ENCODE measurements at regions not wholly inside any gene's neighbourhood (a gene's known extent, or its start where the extent isn't known, plus 50 kb on each side); places are given as distances from the start of the nearest gene placed in this dataset.

DNA sequence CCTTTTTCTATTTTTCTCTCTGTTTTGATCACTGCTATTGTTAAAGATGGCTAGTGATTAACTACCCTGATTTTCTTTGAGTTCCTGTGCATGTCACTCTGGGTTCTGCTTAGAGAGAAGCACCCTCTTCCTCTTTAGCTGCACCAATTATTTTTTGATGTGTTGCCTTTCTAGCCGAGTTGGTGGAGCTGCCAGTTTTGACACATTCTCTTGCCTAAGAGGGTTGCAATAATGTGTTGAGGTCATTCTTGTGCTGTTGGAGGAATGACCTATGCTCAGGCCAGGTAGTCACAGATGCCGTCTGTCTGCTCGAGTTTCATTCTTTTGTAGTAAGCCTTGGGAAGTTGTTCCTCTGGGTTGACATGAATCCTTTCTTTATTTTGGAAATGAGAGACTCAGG, 84.6 kb upstream of the DPH6 start:
- peak overlapping the region in 3 of 4 donors; percentile 37 to 47 (median 46) for H3K27ac ChIP-seq
- H3K27me3 ChIP-seq: no peaks in the 10 kb centered on the region
- no peaks in the 10 kb centered on the region for H3K9me3 ChIP-seq
- no peak overlapping the region for H3K4me3 ChIP-seq
- intact Hi-C loops (cut with DNase I; ENCODE audit: low total_unique reads) (loop anchor here (5.0 kb wide), 1 partner anchor 77 kb away; no protein-coding TSS in a partner anchor), in situ Hi-C loops (cut with MboI; ENCODE audit: low sequenced_read_pairs in 4 of 4) (no loop called here)
- H3K4me1 ChIP-seq: peaks cover 5 to 10% of the 10 kb centered on the region in 2 donors
- TF ChIP-seq POLR2A (IDR thresholded peaks at IDR 0.05): no peak
- TF ChIP-seq, protein P1, sequence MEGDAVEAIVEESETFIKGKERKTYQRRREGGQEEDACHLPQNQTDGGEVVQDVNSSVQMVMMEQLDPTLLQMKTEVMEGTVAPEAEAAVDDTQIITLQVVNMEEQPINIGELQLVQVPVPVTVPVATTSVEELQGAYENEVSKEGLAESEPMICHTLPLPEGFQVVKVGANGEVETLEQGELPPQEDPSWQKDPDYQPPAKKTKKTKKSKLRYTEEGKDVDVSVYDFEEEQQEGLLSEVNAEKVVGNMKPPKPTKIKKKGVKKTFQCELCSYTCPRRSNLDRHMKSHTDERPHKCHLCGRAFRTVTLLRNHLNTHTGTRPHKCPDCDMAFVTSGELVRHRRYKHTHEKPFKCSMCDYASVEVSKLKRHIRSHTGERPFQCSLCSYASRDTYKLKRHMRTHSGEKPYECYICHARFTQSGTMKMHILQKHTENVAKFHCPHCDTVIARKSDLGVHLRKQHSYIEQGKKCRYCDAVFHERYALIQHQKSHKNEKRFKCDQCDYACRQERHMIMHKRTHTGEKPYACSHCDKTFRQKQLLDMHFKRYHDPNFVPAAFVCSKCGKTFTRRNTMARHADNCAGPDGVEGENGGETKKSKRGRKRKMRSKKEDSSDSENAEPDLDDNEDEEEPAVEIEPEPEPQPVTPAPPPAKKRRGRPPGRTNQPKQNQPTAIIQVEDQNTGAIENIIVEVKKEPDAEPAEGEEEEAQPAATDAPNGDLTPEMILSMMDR (IDR thresholded peaks at IDR 0.05 in 4 of 5, conservative IDR thresholded peaks at IDR 0.05 in 1 of 5): no peak
- no peaks in the 10 kb centered on the region for H3K36me3 ChIP-seq
- peak; percentile 97 to 99 for ATAC-seq
- peak; percentile 33 to 58 for DNase-seq

DNA sequence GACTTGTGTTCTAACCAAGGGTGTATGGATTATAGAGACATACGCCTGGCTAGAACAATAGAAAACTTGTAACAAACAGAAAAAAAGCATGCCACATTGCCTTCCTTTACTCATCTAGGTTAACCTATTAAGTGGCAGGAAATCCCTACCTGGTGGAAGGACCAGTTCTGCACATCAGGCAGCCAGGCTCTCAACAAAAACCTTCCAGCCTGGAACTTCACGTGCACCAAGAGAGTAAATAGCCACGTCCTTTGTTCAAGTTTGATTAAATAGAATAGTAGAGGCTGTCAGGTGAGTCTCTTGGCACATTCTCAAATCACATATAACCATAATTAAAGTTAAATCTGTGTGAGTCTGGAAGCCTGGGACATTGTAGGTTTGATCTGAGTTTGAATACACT, 85.0 kb upstream of the DPH6 start:
- Histone ChIP-seq H3K4me3 (no peak overlapping the region), H3K4me1 (peaks cover 5 to 10% of the 10 kb centered on the region in 2 donors), H3K27me3 (no peaks in the 10 kb centered on the region), H3K9me3 (no peaks in the 10 kb centered on the region), H3K36me3 (no peaks in the 10 kb centered on the region), H3K27ac (peak overlapping the region in 3 of 4 donors; percentile 37 to 47 (median 46))
- TF ChIP-seq, protein P1 (IDR thresholded peaks at IDR 0.05 in 4 of 5, conservative IDR thresholded peaks at IDR 0.05 in 1 of 5): no peak
- TF ChIP-seq POLR2A (IDR thresholded peaks at IDR 0.05): no peak
- in situ Hi-C loops (cut with MboI; ENCODE audit: low sequenced_read_pairs in 4 of 4) (no loop called here), intact Hi-C loops (cut with DNase I; ENCODE audit: low total_unique reads) (loop anchor here (5.0 kb wide), 1 partner anchor 76 kb away; no protein-coding TSS in a partner anchor)
- DNase-seq (no peak), ATAC-seq (no peak)

DNA sequence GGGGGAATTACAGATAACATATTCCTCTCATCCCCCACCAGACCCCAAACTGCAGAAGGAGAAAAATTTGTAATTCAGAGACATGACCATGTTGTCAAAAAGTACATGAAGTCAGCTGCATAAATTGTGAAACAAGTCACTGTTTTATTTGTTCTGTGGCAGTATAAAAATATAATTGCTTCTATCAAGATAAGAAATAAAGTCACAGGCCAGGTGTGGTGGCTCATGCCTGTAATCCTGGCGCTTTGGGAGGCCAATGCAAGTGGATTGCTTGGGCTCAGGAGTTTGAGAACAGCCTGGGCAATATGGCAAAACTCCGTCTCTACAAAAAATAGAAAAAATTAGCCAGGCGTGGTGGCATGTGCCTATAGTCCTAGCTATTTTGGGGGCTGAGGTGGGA, 87.7 kb upstream of the DPH6 start:
- Histone ChIP-seq H3K27ac (no peak overlapping the region), H3K36me3 (no peaks in the 10 kb centered on the region), H3K4me1 (peaks cover 5 to 10% of the 10 kb centered on the region in 2 donors), H3K4me3 (no peak overlapping the region), H3K9me3 (no peaks in the 10 kb centered on the region), H3K27me3 (no peaks in the 10 kb centered on the region)
- ATAC-seq (no peak), DNase-seq (no peak)
- intact Hi-C loops (cut with DNase I; ENCODE audit: low total_unique reads): loop anchor here (5.0 kb wide), 1 partner anchor 74 kb away; no protein-coding TSS in a partner anchor
- in situ Hi-C loops (cut with MboI; ENCODE audit: low sequenced_read_pairs in 4 of 4): no loop called here
- no peak for TF ChIP-seq POLR2A (IDR thresholded peaks at IDR 0.05)
- TF ChIP-seq, protein P1 (IDR thresholded peaks at IDR 0.05 in 4 of 5, conservative IDR thresholded peaks at IDR 0.05 in 1 of 5): no peak

DNA sequence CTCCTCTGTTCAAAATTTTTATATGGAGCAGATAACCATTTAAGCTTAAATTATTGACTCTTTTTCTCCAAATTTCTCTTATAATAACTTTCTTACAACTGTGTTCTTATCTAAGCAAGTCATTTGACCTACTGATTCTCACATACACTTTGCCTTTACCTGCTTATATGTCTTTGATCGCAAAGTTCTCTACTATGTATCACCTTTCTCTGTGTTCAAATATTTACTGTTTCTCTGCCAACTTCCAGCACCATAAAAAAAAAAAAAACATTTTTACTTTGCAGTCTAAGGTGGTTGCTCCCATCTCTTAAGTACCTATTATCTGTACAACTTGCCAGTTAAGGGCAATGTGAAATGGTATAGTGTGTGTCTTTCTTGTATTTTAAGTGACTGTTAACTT, 100.8 kb upstream of the DPH6 start:
- H3K27me3 ChIP-seq: no peaks in the 10 kb centered on the region
- TF ChIP-seq, protein P1 (IDR thresholded peaks at IDR 0.05 in 4 of 5, conservative IDR thresholded peaks at IDR 0.05 in 1 of 5): no peak
- no peak for TF ChIP-seq POLR2A (IDR thresholded peaks at IDR 0.05)
- H3K27ac ChIP-seq: no peak overlapping the region
- DNase-seq (no peak), ATAC-seq (no peak)
- in situ Hi-C loops (cut with MboI; ENCODE audit: low sequenced_read_pairs in 4 of 4): no loop called here
- H3K4me3 ChIP-seq: no peak overlapping the region
- H3K36me3 ChIP-seq: no peaks in the 10 kb centered on the region
- H3K9me3 ChIP-seq: no peaks in the 10 kb centered on the region
- H3K4me1 ChIP-seq: no peaks in the 10 kb centered on the region
- intact Hi-C loops (cut with DNase I; ENCODE audit: low total_unique reads): no loop called here

DNA sequence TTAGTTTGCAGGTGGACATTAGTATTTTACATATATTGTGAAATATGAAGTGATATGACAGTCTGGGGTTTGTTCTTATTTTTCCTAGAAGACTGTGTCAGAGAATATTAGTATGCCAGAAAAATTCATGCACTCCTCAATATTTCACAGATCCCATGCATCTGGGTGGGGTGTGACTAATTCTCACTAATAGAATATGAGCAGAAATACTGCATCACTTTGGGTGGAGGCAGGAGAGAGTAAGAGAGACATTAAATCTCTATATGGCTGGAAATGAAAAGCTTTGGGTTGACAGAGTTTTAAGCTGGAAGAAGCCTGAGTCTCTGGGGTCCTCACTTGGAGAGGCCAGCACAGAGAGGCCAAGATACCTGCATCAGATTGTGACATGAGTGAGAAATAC, 101.3 kb upstream of the DPH6 start:
- in situ Hi-C loops (cut with MboI; ENCODE audit: low sequenced_read_pairs in 4 of 4) (no loop called here), intact Hi-C loops (cut with DNase I; ENCODE audit: low total_unique reads) (no loop called here)
- DNase-seq: no peak
- Histone ChIP-seq H3K4me3 (no peak overlapping the region), H3K4me1 (no peaks in the 10 kb centered on the region), H3K9me3 (no peaks in the 10 kb centered on the region), H3K27me3 (no peaks in the 10 kb centered on the region), H3K27ac (no peak overlapping the region), H3K36me3 (no peaks in the 10 kb centered on the region)
- TF ChIP-seq POLR2A (IDR thresholded peaks at IDR 0.05): no peak
- TF ChIP-seq, protein P1 (IDR thresholded peaks at IDR 0.05 in 4 of 5, conservative IDR thresholded peaks at IDR 0.05 in 1 of 5): no peak
- no peak for ATAC-seq
